Fibroblast of peridontal ligament (primary cell): ENCODE measurements at regions not wholly inside any gene's neighbourhood (a gene's known extent, or its start where the extent isn't known, plus 50 kb on each side); places are given as distances from the start of the nearest gene placed in this dataset.

Experiments
- DNase-seq: peaks from one replicate; pipeline ENCODE4 v3.0.0-alpha.2; 2010; ENCODE audit errors: extremely low read depth

DNA sequence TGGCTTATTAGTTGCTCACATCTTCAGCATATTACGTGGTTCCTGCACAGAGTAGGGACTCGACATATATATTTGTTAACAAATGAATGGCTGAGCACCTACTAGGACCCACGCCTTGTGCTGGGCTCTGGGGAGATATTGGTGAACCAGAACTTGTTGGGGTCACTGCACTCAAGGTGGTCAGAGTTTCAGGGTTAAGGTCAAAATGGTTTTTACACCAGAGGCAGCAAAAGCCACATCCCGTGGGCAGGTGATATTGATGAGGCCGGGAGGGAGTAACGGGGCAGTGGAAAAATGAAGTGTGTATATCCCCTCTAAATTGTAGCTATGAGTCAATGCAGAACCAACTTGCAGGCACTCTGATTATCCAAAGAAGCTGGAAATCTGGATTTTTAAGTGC lies 136.5 kb upstream of the KLF4 start:
- no peak for DNase-seq

DNA sequence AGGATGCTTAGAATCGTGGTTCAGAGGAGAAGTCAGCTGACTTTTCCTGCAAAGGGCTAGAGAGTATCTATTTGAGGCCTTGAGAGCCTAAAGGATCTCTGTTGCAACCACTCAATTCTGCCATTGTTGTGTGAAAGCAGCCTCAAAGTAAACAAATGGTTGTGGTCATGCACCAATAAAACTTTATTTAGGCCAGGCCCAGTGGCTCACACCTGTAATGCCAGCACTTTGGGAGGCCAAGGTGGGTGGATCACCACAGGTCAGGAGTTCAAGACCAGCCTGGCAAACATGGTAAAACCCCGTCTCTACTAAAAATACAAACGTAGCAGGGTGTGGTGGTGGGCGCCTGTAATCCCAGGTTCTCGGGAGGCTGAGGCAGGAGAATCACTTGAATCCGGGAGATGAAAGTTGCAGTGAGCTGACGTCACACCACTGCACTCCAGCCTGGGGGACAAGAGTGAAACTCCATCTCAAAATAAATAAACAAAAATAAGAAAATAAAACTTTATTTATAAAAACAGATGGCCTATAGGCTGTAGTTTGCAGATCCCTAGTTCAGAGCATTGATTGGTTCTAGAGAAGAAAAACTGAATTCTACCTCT lies 135.9 kb upstream of the KLF4 start:
- DNase-seq = no peak

DNA sequence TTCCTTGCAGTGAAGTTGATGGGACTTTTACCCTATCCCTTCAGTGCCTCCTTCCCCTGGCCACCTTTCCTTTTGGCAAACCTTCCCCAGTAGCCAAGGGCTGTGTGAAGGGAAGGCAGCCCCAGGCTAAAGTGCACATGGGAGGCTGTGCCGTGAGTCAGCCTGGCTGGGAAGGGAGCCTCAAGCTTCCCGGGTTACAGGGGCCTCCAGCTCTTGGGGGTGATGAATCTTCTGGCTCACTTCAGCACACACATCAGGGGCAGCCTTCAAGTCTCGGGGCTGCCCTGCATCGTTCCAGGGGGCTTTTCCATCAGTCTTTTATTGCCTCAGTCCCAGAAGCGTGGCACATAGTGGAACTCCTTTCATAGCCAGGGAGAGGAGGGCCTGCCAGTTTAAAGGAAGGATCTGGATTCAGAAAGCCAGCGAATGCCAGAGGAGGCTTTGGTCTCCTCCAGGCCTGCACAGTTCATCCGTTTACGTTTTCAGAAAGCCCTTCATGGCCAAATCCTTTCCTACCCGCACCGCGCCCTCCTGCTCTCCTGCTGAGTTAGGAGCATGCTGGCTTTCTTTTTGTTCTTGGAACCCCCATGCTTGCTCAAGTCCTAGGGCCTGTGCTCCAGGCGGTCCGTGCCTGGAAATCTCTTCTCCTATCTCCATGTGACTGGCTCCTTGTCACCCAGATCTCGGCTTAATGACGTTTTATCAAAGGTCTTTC lies 134.8 kb upstream of the KLF4 start:
- no peak for DNase-seq

DNA sequence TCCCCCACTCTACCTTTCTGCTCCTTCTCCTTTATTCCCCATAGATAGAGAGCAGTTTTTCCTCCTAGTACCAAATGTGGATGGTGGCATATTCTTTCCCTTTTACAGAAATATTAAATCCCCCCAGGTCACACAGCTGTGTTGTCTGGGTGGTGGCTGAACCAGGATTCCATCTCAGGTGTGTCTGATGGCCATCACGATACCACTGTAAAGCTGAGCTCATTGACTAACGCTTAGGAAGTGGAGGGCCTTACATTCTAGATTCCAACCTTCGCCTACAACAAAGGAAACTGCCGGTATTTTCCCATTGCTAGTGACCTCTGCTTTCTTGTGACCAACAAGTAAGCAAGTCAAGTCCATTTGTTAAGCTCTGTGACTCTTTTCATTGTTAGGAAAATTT lies 131.9 kb upstream of the KLF4 start:
- no peak for DNase-seq

DNA sequence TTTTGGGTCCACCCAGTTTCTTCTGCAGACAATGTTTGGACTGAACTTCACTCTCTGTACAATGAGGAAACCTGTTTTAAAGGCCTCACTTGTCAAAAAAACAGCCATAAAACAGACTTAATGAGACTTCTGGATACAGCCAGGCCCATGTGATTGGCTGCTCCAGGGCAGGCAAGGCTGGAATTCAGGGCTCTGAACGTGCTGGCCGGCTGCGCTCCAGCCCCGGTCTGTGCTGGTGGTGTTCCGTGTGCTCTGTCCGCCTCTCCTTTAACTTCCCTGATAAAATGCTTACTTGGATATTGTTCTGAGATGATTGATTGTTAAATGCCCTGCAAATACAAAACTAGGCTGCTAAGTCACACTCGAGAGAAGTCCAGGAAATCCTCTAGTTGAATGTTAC lies 131.2 kb upstream of the KLF4 start:
- no peak for DNase-seq

DNA sequence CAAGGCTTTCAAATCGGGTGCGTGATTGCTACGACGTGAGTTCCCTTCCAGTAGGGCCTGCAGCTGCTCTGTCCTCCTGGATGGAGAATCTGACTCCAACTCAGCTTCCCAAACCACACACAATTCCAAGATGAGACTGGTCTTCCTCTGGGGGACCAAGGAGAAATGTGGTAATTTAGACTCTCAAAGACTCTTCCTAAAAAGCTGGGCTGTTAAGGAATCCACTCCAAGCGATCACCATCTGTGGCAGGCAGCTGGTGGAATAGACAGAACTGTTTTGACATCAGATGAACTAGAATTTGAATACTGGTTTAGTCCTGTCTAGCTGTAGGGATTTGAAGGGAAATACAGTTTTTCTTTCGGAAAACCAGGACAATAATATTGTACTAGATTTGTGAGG lies 130.7 kb upstream of the KLF4 start:
- no peak for DNase-seq

DNA sequence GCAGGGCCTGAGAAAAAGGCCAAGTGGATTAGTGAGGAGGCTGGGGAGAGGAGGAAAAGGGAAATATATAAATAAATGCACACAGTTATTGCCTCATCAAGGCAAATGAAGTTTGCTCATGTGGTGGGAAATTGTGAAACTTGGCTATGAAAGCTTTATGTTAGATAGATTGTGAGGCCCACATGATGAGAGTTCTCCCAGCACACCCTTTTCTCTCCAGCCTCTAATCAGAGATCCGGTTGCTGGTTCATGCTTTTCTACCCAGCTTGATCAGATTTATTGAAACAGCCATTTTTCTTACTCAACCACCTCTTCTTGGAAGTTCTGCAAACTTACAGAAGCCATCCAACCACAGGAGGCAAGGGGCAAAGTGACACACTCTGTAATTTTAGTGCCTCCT lies 125.8 kb upstream of the KLF4 start:
- DNase-seq = peak; percentile 83

DNA sequence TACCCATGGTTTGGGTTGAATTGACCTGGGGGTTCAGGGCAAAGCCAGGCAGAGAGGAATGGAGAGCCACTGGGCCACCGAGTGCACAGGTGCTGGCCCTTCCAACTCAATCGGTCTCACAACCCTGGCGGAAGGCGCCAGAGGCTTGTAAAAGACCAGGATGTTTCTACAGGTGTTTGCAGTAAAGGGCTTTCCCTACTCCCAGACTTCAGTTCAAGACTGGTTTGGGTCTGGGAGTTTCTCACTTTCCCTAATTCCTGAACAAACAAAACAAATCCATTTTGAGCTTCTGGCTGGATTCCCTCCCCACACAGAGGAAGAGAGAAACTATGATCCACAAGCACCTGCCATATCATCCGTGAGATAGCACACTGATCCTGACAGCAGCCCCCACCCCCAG lies 125.2 kb upstream of the KLF4 start:
- no peak for DNase-seq

DNA sequence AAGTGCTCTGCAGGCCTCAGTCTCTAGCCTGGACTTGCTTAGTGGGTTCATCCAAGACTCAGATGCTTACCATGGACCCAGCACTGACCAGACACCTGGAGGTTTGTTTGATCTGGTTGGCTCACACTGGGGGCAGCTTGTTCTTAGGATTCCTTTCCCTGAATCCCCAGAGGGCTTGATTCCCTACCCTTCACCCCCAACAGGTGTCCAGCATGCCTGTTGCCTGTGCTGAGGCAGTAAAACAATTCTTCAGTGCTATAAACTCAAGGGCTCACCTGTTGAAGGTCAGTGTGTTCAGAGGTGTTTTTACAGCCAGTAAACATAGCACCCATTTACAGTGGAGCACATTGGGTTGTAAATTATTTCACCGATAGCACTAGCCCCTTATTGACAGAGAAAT lies 123.8 kb upstream of the KLF4 start:
- no peak for DNase-seq

DNA sequence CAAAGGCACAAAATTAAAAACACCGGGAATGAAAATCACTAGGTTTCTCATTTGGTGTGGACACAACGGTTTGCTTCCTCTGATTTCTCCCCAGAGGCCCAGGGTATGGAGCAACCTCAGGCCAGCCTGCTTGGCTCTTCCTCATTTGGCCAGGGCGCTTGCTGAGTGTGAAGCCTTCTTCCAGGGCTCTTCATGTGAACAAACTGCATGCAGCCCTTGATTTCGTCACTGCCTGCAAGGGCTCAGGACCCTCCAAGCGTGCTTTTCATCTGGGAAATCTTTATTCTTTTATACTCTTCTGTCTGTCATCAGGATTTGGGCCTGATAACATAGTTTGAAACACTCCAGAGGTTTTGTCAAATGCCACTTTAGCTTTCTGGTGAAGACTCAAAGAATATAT lies 122.6 kb upstream of the KLF4 start:
- peak; percentile 61 for DNase-seq

DNA sequence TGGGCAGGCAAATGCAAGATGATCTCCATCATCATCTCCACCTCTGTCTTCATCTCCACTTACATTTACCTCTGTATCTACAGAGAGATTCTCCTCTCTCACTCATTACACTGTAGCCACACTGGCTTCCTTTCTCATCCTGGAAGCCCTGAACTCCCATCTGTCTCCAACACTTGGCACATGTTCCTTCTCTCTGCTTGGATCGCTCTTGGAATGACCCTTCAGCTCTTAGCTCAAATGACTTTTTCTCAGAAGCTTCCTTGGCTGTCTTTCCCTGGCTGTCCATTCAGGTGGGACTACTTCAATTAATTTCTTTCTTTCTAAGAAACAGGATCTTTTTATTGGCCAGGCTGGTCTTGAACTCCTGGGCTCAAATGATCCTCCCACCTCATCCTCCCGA lies 120.0 kb upstream of the KLF4 start:
- no peak for DNase-seq

DNA sequence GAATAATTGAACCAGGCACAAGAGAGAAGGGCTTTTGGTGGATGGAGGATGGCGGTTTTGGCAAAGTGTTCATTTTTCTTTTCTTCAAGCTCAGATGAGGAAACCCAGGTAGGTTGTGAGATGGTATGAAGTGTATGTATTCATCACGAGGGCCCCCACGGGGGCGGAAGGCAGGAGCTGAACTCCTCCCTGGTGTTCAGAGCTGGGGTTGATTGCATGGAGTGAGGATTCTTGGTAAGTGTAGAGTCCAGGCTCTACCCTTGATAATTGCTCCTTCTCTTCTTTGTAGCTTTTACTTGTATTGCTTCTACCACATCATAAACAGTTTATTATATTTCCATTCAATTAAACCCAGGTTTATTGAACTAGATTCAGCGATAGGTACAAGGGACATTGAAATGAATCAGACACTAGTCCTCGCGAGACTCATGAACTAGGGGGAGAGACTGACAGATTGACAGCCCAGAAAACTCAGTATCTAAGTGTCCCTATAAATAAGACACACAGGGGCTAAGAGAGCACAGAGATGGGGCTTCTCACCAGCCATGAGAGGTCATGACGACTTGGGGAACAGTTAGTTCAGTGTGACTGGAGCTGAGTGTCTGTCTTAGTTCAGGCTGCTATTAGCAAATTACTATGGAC lies 116.7 kb upstream of the KLF4 start:
- no peak for DNase-seq

DNA sequence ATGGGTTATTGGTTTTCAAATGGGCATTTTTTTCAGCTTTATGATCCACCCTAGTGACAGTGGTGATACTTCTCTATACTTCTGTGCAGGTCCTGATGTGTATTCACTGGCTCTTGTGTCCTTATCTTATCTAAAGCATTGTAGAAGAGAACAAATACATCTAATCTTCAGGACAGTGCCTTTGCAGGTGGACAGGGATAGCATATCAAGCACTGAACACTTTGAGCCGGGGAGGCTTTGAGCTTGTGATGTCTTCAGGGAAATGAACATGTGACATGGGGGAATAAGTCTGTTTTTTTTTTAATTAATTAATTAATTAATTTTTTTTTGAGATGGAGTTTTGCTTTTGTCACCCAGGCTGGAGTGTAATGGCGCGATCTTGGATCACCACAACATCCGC lies 115.5 kb upstream of the KLF4 start:
- no peak for DNase-seq

DNA sequence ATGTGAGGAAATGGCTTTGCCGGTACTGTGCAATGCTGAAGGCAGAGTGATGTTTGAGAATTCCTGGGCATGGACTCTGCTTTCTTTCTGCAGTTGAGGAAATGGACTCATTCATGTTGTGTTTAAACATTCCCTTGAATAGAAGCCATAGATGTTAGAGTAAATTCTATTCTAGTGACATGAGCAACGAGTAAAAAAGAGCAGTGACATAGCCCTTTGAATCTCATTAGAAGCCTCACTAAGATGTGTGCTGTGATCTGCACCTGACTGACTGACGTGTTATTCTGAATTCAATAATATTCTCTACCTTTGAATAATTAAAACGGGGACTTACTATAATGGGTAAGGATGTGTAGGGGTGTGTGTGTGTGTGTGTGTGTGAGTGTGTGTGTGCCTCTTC lies 113.7 kb upstream of the KLF4 start:
- DNase-seq = no peak

DNA sequence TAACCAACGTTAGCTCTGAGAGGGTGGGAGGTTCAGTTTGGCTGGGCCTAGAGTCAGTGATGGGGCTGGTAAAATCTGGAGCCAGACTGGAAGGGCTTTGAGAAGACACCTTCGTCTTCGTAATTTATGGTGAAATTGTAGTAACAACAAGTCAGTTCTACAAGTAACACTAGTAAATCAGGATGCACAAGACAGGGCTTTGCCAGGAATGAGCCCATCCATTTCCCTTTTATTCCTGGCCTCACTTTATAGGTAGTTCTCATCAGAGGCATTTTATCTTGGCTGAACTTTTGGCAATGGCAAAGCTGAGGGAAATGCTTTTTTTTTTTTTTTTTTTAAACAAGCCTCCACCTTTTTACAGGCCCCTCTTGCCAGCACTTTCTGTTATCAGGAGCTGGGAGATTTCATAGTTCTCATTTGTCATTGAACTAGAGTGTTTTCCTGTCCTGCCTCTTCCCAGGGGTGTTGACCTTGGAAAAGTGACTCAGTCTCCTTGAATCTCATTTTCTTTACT lies 110.5 kb upstream of the KLF4 start:
- DNase-seq = no peak

DNA sequence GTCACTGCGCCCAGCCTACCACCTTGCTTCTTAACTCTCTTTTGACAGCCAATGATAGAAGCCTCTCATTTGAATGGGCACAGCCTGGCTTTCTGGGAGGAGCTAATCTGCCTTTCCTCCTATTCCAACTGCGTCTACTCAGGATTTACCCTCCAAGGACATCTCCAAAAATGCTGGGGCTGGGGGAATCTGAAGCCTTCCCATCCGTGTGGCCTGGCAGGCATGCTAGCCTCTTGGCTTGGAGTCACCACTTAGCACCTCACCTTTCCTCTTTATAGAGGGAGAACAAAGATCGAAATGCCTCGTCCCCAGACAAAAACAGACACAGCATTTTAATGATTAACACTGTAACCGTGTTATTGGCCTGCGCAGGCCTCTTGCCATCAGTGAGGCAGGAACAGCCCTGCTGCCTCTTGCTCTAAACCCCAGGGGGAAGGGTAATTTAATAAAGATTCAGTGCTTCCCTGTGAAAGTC lies 108.2 kb upstream of the KLF4 start:
- no peak for DNase-seq

DNA sequence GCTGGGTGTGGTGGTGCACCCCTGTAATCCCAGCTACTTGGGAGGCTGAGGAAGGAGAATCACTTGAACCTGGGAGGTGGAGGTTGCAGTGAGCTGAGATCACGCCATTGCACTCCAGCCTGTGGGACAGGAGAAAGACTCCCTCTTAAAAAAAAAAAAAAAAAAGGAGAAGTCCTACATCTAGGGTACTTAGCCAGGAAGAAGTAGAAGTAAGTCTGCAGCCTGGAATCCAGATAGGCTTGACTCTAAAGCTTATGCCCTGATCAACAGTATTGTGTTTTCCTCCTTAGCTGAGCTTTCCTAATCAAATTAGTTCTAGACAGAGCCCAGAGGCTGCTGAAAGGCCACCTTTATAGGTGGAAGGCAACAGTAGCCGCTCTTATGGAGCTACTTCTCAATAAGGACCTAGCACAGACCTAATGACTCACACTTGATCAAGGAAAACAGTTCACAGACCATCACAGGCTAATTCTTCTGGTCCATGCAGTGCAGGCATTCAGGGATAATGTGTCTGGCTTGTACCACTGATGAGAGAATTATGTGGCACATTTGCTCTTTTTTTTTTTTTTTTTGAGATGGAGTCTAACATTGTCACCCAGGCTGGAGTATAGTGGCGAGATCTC lies 105.5 kb upstream of the KLF4 start:
- DNase-seq = no peak

DNA sequence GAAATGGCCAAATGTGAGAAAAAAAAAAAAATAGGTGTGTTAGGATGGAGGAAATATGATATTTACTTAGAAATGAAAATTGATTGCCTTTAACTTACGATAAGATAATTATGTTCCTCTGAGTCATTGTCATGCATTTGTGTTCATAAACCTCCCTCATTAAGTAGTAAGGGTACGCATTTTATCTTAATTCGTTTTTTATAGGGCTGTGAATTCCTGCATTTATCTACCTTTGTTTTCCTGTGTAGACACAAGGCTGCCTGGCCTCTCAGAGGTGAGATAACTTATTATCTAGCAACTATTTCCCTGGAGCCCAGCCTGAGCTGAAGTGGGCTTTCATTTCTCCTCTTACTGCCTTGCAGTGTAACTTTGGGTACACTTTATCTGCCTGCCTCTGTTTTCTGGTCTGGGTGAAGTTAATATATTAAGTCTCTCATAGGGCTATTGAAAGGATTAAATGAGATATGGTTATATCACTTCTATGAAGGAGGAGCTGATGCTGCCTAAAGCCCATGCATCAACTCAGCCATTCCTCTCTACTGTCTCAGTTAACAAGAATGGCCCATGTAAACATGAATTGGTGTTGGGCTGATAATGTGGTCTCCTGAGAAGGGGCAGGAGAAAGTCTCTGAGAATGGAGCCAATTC lies 103.8 kb upstream of the KLF4 start:
- no peak for DNase-seq

DNA sequence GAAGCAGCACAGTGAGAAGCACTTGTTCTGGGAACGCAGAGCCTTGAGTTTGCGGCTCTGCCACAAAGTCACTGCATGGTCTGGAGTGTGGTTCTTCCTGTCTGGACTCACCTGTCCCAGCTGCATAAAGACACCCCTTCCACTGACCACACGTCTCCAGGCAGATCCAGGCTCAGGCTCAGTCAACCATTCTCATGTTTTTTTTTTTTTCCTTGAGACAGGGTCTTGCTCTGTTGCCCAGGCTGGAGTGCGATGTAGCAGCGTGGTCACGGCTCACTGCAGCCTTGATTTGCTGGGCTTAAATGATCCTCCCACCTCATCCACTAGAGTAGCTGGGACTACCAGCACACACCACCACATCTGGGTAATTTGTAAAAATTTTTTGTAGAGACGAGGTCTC lies 102.9 kb upstream of the KLF4 start:
- DNase-seq = no peak

DNA sequence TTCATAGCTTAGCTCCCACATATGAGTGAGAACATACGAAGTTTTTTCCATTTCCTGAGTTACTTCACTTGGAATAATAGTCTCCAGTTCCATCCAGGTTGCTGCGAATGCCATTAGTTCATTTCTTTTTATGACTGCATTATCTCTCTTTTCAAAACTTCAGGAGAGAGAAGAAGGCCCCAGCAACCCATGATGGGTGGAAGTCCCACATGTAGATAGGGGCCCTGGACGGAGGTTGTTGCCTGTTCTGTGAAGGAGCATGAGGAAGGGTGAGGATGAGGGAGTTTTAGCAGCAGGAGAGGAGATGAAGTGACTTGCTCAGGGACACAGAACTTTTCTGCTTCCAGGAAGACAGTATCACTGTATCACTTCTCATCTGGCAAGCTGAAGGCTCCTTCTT lies 102.2 kb upstream of the KLF4 start:
- DNase-seq = no peak

DNA sequence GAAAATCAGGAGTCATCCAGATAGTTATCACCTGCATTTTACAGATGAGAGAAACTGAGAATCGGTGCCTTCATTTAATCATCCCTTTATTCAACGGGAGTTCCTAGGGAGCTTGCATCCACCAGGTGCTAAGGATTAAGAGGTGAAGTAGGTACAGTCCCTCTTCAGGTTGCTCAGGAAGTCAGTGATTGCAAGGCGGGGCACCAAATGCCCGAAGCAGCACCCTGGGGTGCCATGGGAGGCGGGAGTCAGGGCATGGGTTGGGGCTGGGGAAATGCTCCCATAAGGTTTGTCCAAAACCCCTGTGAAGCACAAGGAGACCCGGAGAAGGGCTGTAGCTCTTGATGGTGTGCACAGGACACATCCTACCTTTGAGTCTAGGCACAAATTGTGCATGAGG lies 98.8 kb upstream of the KLF4 start:
- DNase-seq = no peak
